Panc1 (cell line): ENCODE measurements at regions not wholly inside any gene's neighbourhood (a gene's known extent, or its start where the extent isn't known, plus 50 kb on each side); places are given as distances from the start of the nearest gene placed in this dataset.

ENCODE experiments used
- POLR2AphosphoS5 ChIP-seq: IDR thresholded peaks from 2 replicates; pipeline ENCODE4 v1.6.1; 2012; ENCODE audit warnings: mild to moderate bottlenecking, low read depth, low read length, moderate library complexity
- SIN3A ChIP-seq: IDR thresholded peaks from 2 replicates; pipeline ENCODE4 v1.6.1; 2012; ENCODE audit warnings: low read depth, mild to moderate bottlenecking, low read length, moderate library complexity, borderline replicate concordance; ENCODE audit not compliant: insufficient read depth
- TF ChIP-seq, protein P1 (sequence below): fragments of 450-650 bp; IDR thresholded peaks from 2 replicates; pipeline ENCODE4 v1.5.1; 2017; ENCODE audit warnings: mild to moderate bottlenecking

DNA sequence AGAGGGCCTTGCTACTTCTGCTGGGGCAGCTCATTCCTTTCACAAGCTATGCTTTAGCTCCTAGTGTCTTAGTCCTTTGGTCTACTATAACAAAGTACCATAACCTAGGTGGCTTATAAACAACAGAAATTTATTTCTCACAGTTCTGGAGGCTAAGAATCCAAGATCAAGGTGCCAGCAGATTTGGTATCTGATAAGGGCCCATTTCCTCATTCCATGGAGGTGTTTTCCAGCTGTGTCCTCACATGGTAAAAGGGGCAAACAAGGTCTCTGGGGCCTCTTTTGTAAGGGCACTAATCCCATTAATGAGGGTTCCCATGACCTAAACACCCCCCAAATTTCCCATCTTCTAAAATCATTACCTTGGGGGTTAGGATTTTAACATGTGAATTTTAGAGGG lies 57.9 kb upstream of the LRCH1 start:
- TF ChIP-seq POLR2AphosphoS5 (no peak), SIN3A (no peak)
- TF ChIP-seq, protein P1, sequence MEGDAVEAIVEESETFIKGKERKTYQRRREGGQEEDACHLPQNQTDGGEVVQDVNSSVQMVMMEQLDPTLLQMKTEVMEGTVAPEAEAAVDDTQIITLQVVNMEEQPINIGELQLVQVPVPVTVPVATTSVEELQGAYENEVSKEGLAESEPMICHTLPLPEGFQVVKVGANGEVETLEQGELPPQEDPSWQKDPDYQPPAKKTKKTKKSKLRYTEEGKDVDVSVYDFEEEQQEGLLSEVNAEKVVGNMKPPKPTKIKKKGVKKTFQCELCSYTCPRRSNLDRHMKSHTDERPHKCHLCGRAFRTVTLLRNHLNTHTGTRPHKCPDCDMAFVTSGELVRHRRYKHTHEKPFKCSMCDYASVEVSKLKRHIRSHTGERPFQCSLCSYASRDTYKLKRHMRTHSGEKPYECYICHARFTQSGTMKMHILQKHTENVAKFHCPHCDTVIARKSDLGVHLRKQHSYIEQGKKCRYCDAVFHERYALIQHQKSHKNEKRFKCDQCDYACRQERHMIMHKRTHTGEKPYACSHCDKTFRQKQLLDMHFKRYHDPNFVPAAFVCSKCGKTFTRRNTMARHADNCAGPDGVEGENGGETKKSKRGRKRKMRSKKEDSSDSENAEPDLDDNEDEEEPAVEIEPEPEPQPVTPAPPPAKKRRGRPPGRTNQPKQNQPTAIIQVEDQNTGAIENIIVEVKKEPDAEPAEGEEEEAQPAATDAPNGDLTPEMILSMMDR = no peak
